ENCODE measurements at regions not wholly inside any gene's neighbourhood (a gene's known extent, or its start where the extent isn't known, plus 50 kb on each side); places are given as distances from the start of the nearest gene placed in this dataset.

DNA sequence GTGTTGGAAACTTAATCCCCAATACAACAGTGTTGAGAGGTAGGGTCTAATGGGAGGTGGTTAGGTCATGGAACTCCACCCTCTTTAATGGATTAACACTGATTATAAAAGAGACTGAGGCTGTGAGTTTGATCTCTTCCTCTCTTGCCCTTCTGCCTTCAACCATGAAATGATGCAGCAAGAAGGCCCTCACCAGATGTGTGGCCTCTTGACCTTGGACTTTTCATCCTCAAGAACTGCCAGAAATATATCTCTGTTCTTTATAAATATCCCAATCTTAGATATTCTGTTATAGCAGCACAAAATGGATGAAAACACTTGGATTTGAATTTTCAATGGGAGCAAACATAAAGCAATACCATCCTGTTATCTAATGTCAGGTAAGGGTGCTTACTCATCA, 67.6 kb downstream of the NMUR2 start:
- DNase-seq = no peak

DNA sequence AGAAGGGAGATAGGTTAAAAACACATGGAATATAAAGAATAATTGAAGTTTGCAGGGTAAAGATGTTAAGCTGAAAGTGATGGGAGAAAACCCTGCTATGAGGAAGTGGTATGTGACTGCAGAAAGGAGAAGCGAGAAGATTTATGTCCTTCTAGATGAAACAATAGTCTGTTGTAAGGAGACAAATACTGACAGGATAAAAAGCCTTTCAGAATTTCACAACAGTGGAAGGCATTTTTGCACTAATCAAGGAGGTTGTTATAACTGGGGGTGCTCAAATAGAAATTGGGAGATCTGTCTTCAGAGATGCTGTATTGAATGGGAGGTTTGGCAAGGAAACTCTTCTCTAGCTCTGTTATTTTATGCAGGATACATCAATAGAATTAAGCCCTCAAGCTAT, 69.6 kb downstream of the NMUR2 start:
- no peak for DNase-seq

DNA sequence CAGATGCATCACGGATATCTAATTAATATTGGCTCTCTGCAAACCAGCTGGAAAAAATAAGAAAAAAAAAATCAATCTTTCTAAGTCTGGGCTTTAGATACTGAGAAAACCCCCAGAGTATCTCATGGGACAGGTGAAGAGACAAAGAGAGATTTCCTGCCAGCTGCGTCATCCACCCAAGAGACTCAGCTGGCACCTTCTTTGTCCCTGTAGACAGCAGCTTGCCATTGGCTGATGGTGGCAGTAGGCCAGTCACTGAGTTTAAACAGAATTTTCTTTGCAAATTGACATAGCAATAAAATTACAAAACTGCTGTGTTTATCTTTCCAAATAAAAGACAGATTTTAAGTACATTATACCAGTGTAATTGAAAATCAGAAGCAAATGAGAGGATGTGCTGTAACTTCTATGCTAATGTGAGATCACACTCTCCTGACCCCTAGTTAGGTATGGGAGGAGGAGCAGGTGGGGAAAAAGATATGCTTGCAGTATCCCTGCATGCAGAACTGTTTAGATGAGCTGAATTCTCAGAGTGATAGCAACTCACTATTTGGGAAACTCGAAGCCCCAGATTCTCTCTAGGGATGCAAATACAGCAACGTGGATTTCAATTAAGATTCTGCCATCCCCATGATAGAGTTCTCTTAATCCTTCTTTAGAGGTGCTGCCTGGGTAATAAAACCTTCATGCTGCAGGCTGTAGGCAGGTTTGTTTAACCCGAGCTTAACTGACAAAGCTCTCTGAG, 72.2 kb downstream of the NMUR2 start:
- peak; percentile 61 for DNase-seq

DNA sequence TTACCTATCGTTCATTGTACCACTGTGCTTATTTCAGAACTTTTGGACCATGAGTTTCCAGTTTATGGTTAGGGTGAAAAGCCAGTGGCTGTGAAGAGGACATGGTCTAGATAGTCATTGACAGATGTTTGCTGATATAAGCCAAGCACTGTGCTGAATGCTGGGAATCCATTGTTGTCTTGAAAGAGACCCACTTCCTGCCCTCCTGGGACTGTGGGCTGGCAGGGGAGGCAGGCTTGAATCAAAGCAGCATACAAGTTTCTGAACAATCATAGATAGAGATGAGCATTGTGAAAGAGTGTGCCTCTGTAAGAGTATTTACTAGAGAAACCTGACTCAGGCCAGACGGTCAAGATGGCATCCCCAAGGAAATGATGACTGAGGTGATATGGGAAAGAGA, 73.4 kb downstream of the NMUR2 start:
- DNase-seq = no peak

DNA sequence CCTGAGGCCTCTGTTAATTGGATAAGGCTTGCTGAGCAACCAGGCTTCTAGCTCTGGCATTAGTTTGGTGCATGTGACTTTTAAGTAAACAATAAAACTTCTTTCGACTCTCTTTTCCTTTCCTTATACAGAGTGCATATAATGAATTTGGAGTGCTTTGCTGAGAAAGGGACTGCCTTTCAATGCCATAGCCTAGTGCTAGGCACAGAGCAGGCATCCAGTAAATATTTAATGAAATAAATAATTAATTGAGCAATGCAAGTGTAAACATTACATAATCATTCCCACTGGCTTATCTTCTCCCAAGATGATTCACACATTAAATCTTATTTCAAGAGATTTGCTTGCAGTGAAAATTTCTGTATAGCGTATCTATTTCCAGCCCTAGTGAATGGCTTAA, 74.1 kb downstream of the NMUR2 start:
- no peak for DNase-seq

DNA sequence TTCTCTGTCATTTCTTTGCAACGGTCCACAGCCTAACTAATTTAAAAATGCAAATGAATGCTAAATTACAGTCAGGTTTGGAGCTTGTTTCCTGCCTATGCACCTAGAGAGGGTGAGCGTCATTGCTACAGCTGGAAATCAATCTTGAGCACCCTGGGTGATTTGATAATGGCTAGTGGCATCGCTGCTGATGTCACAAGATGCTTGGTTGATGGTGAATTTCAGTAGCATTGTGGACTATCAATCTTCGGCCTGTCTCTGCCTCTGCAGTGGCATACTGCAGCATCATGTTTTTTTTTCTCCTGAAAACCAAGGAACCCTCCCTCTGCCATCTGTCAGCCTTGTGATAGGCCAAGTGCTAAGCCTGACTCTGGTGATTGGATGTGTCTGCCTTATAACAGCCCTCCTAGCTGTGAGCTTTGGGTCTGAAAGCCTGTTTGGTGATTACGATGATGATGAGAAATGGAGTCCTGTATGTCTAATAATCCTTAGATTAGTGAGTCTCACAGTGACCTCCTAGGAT, 75.3 kb downstream of the NMUR2 start:
- no peak for DNase-seq

DNA sequence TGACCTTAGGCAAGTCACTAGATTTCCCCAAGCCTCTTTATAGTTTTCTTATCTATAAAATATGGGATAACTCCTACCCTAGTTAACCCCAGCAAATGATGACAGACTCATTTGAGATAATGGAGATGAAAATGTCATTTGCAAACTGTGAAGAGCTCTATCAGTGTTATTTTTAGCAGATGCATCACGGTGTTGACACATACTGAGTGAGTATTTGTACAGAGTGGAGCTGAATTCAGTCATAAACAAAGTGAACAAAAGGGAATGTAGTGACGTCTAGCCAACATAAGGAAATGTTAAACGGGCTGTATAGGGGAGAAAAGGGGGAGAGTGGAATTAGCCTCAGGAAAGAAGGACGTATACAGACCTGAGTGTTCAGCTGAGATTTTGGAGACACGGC, 75.9 kb downstream of the NMUR2 start:
- DNase-seq = no peak

DNA sequence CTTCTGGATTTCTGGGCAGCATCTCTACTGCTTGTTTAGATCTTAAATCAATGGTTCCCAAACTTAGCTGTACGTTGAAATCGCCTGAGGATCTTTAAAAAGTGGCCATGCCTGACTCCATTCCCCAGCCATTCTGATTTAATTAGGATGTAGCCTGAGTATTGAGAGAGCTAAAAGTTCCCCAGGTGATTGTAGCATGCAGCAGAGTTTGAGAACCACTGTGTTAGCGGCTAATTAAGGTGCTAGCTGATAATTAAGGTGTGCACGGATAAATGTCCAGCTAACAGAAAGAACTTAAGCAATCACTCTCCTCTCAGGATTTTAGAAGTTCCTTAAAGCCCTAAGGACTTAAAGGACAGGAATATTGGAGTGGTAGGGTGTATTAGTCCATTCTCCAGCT, 89.1 kb downstream of the NMUR2 start:
- DNase-seq = no peak

DNA sequence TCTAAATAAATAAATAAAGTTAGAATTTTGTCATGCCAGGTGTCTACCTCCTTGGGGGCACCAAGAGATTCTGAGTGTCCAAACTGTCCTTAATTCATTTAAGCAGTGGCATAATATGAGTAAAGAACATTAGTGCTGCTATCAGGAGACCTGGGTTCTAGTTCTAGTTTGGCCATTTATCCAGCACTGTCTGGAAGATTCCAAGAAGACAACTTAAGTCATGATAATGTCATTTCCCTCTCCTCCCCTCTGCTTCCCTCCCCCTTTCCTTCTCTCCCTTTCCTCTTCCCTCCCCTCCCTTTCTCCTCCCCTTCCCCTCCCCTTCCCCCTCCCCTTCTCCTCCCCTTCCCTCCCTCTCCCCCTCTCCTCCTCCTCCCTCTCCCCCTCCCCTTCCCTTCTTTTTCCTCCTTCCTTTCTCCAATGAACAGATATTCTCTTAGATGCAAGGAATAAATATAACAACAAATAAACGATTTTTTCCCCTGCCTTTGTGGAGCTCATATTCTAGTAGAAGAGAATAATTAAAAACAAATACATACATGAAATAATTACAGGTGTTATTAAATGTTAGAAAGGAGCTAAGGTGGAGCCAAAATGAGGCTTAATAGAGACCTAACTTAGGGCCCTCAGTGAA, 90.8 kb downstream of the NMUR2 start:
- DNase-seq = no peak

DNA sequence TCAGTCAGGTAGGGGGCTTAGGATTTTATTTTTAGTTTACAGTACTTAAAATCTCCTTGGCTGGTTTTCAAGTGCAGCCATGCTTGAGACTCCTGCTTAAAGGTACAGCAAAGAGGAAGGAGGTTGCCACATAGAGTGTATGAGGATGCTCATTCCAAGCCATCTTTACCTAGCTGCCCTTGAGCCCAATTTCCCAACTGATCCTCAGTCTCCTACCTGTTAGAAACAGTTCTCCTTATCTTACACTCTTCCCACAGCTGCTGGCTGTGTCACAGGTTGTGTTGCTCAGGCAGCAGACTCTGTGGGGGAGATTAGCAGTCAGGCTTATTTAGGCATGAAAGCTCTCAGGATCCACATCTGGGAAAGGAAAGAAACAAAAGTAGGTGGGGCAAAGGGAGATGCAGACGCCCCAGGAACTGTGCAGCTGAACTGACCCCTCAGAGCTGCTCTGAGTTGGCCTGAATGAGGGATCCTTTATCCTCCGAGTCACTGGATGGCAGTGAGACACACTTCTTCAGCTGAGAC, 95.1 kb downstream of the NMUR2 start:
- no peak for DNase-seq

DNA sequence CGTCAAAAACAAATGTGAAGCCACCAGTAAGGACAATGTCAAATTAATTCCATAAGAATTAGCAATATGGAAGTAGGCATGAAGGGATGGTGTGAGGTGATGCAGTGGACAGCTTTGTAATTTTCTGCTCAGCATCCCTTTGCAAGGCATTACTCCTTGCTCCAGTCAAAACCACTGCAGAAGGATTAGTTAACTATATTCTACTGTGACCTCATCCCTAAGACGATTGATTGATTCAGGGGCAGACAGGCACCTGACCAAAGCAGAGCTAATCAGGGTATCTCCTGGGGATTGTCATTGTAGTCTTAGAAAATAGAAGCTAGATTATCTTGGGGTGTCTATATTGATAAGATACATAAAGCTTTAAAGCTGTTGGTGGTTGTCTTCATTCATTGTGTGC, 98.7 kb downstream of the NMUR2 start:
- no peak for DNase-seq

DNA sequence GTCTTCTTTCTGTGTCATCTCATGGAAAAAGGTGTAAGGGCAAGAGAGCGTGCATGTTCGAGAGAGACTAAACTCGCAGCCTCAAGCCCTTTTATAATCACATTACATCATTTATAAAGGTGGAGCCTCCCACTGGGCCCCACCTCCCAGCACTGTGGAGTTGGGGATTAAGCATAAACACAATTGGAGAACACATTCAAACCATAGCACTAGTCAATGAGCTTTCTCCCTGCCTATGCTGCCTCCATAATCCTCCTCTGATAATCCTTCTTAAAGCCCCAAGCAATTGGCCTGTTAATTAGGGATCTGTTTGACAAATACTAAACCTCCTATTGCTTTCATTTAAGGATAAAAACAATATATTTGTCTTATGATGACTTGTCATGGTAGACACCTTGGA, 99.6 kb downstream of the NMUR2 start:
- DNase-seq = peak; percentile 33

DNA sequence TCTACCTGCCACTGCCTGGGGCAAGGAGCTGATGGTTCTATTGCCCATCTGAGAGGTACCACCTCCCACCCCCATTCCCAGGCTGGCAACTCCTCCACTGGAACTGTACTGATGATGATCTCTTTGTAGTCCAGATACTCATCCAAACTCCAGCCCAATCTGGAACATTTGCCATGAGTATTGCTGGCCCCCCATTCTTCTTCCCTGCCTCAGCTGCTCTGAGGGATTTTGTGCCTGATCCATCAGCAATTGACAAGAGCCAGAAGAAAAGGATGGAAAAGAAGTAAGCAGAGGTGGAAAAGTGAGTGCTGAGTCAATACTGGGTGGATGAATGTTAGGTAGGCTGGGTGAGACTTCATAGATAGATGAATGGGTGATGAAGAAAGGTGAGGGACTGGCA, 101.2 kb downstream of the NMUR2 start:
- no peak for DNase-seq

DNA sequence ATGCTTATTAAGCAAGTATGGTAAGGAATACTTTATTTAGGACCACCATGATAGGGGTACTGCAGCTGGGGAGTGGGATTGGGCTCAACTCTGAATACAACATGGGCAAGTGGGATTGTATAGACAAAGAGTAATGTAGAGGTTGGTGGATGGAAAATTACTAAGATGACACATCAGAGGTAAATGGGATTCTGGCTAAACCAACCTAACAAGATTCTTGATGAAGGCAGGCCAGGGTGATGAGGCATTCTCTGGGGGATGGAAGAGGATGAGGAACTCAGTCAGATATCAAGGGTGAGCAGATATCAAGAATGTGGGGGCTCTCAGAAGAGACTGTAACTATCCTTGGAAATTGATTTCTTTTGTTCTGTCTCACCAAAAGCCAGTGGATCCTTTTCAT, 107.2 kb downstream of the NMUR2 start:
- no peak for DNase-seq

DNA sequence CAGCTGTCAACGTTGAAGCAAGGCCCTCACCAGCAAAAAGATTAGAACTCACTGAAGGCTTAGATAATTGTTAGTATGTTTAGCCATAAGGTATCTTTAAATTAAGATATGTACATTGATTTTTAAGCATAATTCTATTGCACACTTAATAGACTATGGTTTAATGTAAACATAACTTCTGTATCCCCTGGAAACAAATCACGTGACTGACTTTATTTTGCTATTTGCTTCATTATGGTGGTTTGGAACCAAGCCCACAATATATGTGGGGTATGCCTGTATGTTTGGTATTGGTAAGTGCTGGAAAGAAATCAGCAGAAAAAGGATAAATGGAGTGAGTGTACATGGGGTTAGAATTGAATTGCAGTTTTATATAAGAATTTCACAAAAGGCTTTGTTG, 111.9 kb downstream of the NMUR2 start:
- no peak for DNase-seq

DNA sequence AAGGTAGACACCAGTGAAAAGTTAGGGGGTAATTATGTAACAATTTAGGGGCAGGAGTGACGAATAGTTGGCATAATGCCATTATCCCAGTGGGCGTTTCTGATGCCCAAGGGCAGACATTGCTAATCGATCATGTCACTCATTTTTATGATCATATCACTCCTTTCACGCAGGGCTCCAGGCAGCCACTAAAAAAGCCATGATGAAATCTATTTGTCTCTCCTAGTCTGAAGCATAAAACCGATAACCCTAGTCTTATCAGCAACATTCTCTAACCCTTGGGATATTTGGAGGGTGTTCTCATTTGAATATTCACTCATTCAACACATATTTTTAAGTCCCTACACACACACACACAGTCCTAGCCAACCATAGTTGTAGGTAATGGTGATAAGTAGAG, 114.9 kb downstream of the NMUR2 start:
- no peak for DNase-seq

DNA sequence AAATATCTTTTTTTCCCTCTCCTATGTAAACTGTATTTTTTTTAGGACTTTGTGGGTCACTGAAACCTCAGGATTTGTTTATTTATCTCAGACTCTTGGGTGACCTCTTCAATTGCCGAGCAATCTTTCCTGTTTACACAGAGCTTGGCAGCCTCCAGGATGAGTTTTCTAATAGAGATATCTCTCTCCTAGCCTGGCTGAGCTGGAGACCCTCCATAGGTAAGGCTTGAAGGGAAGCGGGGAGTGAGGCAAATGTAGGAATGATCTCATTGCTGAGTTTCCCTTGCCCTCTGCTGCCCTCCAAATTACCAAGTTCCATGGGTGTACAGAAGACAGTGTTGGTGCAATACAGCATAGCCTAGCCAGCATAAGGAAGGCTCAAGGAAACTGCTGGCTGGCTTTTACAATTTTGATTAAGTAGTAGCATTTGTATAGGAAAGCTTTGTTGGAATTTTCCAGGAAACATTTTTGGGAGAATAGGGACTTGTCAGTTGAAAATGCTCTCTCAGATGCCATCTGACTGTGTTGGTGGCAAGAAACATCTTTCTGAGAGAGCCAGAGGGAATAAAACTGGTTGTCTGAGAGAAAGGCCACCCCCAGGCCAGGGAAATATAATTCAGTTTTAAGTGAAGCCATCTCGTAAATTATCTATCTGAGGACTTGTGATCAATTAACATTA, 116.0 kb downstream of the NMUR2 start:
- no peak for DNase-seq

DNA sequence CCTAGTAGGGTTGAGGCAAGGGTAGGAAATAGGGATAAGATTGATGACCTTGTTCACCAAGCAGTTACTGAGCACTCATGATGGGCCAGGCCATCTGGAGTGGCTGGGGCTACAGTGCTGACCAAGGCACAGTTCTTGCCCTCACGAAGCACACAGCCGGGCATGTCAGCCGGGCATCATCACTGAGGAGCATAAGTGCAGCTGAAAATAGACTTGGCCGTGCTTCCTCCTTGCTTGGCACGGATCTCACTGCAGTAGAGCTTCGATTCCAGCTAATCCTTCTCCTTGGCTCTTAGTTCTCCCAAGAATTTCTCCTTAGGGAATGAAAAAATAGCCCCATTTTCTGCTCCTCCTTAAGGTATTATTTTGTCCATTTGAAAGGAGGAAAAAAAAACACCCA, 116.6 kb downstream of the NMUR2 start:
- DNase-seq = no peak

DNA sequence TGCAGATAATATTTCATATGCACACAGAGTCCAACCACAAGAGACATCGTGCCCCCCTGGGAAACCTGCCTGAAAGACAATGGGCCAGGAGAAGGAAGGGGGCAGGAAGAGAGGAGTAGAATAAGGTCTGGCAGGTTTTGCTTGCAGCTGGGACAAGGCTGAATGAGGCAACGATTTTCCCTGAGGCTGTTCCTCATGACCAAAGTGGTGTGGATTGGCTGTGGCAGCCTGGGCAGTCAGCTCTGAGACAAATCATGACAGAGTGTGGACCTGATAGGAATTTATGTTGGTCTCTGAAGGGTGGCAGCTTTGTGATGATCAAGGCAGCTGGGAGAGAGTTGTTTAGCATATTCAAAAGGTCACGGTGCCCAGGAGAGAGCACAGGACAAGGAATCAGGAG, 119.3 kb downstream of the NMUR2 start:
- DNase-seq = no peak

DNA sequence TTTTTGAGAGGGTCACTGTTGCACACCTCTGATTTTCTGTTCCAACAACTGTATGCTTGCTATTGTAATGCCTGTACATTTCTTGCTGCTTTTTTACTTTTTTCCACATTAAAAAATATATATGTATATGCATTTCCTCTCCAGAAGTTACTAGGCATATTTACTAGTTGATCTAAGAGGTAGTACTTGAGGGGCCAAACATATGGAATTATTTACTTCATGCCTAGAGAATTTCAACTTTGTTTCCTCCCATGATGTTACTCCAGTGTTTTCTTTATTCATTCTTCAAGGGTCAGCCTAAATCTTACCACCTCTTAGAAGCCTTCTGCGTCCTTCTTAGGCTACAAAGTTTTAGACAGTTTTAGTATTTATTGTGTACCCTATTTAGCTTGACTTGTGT, 122.7 kb downstream of the NMUR2 start:
- no peak for DNase-seq

DNA sequence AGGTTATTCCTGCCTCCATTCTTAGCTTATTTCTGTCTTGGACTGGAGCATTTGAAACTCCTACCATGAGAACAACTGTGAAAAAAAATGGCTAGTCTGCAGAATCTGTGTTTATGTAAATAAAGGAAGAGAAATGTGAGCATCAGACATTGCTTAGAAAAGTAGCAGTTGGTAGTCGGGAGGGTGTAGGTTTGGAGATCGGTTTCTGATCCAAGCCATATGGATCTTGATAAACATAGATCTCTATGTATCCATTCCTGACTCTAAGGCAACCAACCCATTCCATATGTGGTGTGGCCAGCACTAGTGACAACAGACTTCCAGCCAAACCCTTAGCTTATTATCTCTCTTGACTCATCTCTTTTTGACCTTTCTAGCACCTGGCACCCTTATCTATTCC, 127.1 kb downstream of the NMUR2 start:
- no peak for DNase-seq

DNA sequence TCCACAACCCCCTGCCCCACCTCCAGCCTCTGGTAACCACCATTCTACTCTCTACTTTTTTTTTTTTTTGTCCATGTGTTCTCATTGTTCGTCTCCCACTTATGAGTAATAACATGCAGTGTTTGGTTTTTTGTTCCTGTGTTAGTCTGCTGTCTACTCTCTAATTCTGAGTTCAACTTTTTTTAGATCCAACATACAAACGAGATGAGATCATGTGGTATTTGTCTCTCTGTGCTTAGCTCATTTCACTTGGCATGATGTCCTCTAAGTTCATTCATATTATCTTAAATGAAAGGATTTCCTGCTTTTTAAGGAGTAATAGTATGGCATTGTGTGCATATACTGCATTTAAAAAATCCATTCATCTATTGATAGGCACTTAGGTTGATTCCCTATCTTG, 130.9 kb downstream of the NMUR2 start:
- DNase-seq = no peak

DNA sequence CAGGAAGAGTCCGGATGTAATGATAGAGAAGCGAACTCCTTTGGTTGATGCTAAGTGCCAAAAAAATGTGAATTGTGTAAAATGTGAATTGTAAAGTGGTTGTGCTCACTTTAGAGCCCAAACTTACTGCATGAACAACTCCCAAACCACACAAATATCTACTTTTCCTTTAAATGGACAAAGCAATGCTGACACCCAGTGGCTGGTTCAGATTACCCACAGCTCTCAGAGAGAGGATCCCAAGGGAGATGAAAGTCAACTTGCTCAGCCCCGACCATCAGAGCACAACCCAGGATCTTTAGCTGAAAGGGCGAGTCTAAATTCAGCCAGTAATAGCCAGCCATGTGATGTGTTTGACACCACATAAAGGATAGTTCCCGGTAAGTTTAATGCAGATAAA, 133.7 kb downstream of the NMUR2 start:
- peak; percentile 45 for DNase-seq

DNA sequence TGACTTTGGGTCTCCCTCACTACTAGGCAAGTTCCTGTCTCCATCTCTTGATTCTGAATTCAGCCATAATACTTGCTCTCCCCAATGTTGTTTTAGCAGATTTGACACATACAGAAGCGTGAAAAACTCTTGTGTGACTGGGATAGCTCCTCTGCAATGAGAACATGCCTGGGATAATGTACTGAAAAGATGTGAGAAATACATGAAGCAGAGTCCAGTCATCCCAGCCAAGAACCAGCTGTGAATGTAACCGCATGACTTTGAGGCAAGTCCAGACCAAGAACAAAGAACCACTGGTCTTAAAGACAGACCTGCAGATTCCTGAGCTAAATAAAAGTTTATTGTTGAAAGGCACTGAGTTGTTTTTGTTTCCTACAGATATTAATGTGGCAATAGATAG, 135.0 kb downstream of the NMUR2 start:
- DNase-seq = no peak

Data from eye (tissue), 1 donor.